H1 (cell line): ENCODE measurements at regions not wholly inside any gene's neighbourhood (a gene's known extent, or its start where the extent isn't known, plus 50 kb on each side); places are given as distances from the start of the nearest gene placed in this dataset. TPM values are rescaled to one million over a fixed set of nuclear protein-coding genes. Genes with fewer than 3 reads are reported as not detected.

ENCODE experiments used
- HDAC2 ChIP-seq, 2 experiments: fragments of 300-600 bp in 1 of 2; sonication (generic) in 1 of 2; IDR thresholded peaks; 2 replicates each; pipeline ENCODE4 v1.6.1; 2011 to 2012; ENCODE audit warnings: low read depth in 2 of 2, low read length in 2 of 2, mild to moderate bottlenecking in 2 of 2, moderate library complexity in 2 of 2, borderline replicate concordance in 1 of 2, inconsistent platforms in 1 of 2
- KDM1A ChIP-seq: fragments of 200-600, 300-600 bp; sonication (generic); IDR thresholded peaks from 2 replicates; pipeline ENCODE4 v1.7.1; 2016; ENCODE audit warnings: mild to moderate bottlenecking, low read length, borderline replicate concordance
- microRNA counts: library from miRNA; unstranded; fragments of <30 nt; microRNA quantifications from one replicate; lab custom pipeline; 2015
- microRNA-seq, 2 experiments: library from miRNA; unstranded; fragments of <30 nt; microRNA quantifications; one replicate each; pipeline versions ENCODE4 to v1.2.0, GENCODE V29; 2016 to 2020; ENCODE audit warnings: borderline microRNAs expressed in 2 of 2, borderline number of aligned reads in 2 of 2, borderline replicate concordance in 1 of 2
- small RNA-seq: library from polyadenylated mRNA; stranded (forward); fragments of <200 nt; extraction: miRNeasy Mini kit (QIAGEN cat#:217004); gene quantifications from one replicate; pipeline ENCODE3, GENCODE V24; 2013; ENCODE audit not compliant: insufficient read depth

- no peak for TF ChIP-seq HDAC2 (IDR thresholded peaks at IDR 0.05; ENCODE audit: borderline replicate concordance in 1 of 2, low read depth in 2 of 2, low read length in 2 of 2)
- no peak for TF ChIP-seq KDM1A
Measured at GRCh38 chr7:131276748-131277147, 50.9 kb upstream of the MKLN1 start (continued).

MicroRNA genes in the stretch of these regions (microRNA counts, 767-probe panel; counts per million panel counts)
- 879 counts per million, percentile 95 among the panel's probes with 10 or more counts for microRNA hsa-miR-29a-3p (lab: Ali Mortazavi, UCI)

Small RNAs in the stretch of these regions (microRNA-seq; reads per million reads assigned to microRNA genes)
- 101 to 286 reads per million in 2 experiments for gene MIR29A

Small RNAs in the stretch of these regions (small RNA-seq; reads per million reads assigned to genes)
- gene AC016831.3 = not detected
- gene RNU6-1010P = not detected
